Subcutaneous abdominal adipose tissue (tissue), 5 donors: ENCODE measurements at regions not wholly inside any gene's neighbourhood (a gene's known extent, or its start where the extent isn't known, plus 50 kb on each side); places are given as distances from the start of the nearest gene placed in this dataset.
"Not testable (repeated sequence)": the region's sequence is repeated elsewhere in the genome, so short reads cannot be mapped to it uniquely, and the experiment has no call there.

Source experiments
- H3K27ac ChIP-seq: one replicate; pipeline ENCODE4 v1.7.0; 2013; ENCODE audit warnings: low read depth, mild to moderate bottlenecking, inconsistent platforms, low read length, moderate library complexity
- H3K27me3 ChIP-seq, 5 donors: one replicate each; pipeline ENCODE4 v1.7.0; 2013; ENCODE audit warnings: low read length in 5 of 5, inconsistent platforms in 1 of 5; ENCODE audit not compliant: control insufficient read depth in 5 of 5, insufficient read depth in 4 of 5
- H3K36me3 ChIP-seq, 5 donors: one replicate each; pipeline ENCODE4 v1.7.0; 2013; ENCODE audit warnings: low read length in 5 of 5; ENCODE audit not compliant: control insufficient read depth in 5 of 5, insufficient read depth in 5 of 5
- H3K4me1 ChIP-seq, 5 donors: one replicate each; pipeline ENCODE4 v1.7.0; 2013; ENCODE audit warnings: low read length in 5 of 5, mild to moderate bottlenecking in 3 of 5, moderate library complexity in 1 of 5; ENCODE audit not compliant: control insufficient read depth in 5 of 5, insufficient read depth in 5 of 5
- H3K4me3 ChIP-seq, 5 donors: one replicate each; pipeline ENCODE4 v1.7.0; 2013; ENCODE audit warnings: low read length in 5 of 5, low read depth in 1 of 5
- H3K9ac ChIP-seq, 5 donors: one replicate each; pipeline ENCODE4 v1.7.0; 2013; ENCODE audit warnings: low read length in 5 of 5, mild to moderate bottlenecking in 4 of 5, moderate library complexity in 3 of 5
- H3K9me3 ChIP-seq, 5 donors: one replicate each; pipeline ENCODE4 v1.7.0; 2013; ENCODE audit warnings: low read length in 5 of 5; ENCODE audit not compliant: control insufficient read depth in 5 of 5
- donor health status: healthy.
- donor health status: healthy.
- donor health status: healthy.
- donor health status: healthy.
- donor health status: healthy.

DNA sequence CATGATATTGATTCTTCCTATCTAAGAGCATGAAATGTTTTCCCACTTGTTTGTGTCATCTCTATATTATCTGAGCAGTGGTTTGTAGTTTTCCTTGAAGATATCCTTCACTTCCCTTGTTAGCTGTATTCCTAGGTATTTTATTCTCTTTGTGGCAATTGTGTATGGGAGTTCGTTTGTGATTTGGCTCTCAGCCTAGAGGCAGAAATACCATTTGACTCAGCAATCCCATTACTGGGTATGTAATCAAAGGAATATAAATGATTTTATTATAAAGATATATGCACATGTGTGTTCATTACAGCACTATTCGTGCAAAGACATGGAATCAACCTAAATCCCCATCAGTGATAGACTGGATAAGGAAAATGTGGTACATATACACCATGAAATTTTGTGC lies 172.7 kb upstream of the IL15 start:
- H3K36me3 ChIP-seq, result no peaks in the 10 kb centered on the region
- no peak overlapping the region for H3K9ac ChIP-seq
- H3K27me3 ChIP-seq, result no peaks in the 10 kb centered on the region
- no peaks in the 10 kb centered on the region for H3K9me3 ChIP-seq
- no peak overlapping the region for H3K27ac ChIP-seq
- no peaks in the 10 kb centered on the region for H3K4me1 ChIP-seq
- H3K4me3 ChIP-seq, result no peak overlapping the region

DNA sequence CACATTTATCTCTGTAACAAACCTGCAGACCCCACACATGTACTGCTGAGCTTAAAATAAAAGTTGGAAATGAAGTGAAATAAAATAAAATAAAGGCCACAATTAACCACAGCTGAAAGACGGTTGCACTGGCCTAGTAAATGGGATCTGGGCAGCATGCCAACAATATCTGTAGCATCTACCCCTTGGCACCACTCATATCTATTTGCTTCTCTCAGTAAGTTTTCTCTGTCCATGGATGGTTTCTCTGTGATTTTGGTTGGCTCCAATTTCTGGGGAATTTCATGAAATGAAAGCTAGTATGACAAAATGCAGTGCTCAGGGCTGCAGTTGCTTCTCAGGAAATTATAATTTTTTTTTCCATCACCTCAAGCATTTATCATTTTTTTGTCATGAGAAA lies 172.0 kb upstream of the IL15 start:
- no peaks in the 10 kb centered on the region for H3K4me1 ChIP-seq
- no peak overlapping the region for H3K27ac ChIP-seq
- no peak overlapping the region for H3K9ac ChIP-seq
- H3K9me3 ChIP-seq, result no peaks in the 10 kb centered on the region
- H3K36me3 ChIP-seq, result no peaks in the 10 kb centered on the region
- no peak overlapping the region for H3K4me3 ChIP-seq
- no peaks in the 10 kb centered on the region for H3K27me3 ChIP-seq

DNA sequence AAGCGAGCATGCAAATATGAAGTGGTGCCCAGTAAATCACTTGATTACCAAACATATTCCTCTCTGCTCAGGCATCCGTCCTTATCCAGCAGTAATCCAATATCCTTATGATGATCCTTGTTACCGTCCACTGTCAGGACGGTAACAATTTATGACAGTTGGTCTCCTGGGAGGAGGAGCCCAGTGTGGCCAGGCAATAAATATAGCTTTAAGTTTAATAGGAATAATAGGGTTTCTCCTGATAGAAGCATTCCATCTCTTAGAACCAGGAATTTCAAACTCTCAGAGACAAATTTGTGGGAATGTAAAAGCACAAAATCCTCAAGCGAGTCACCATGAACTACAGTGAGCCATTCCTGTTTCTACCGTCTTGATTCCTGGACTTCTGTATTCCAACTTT lies 171.2 kb upstream of the IL15 start:
- Histone ChIP-seq H3K36me3 (no peaks in the 10 kb centered on the region), H3K27me3 (no peaks in the 10 kb centered on the region), H3K9ac (no peak overlapping the region), H3K9me3 (no peaks in the 10 kb centered on the region), H3K4me1 (no peaks in the 10 kb centered on the region), H3K27ac (no peak overlapping the region), H3K4me3 (no peak overlapping the region)

DNA sequence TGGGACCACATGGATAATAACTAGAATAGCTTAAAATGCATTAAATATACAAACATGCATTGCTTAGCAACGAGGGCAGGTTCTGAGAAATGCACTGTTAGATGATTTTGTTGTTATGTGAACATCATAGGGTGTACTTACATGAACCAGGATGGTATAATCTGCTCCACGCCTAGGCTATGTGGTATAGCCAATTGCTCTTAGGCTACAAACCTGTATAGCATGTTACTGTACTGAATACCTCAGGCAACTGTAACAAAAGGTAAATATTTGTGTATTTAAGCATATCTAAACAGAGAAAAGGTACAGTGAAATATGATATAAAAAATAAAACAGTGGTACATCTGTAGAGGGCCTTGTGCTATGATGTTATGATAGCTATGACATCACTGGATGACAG lies 169.2 kb upstream of the IL15 start:
- H3K9me3 ChIP-seq, result no peaks in the 10 kb centered on the region
- H3K27me3 ChIP-seq, result no peaks in the 10 kb centered on the region
- H3K9ac ChIP-seq, result no peak overlapping the region
- no peaks in the 10 kb centered on the region for H3K4me1 ChIP-seq
- H3K27ac ChIP-seq, result no peak overlapping the region
- H3K36me3 ChIP-seq, result no peaks in the 10 kb centered on the region
- H3K4me3 ChIP-seq, result no peak overlapping the region

DNA sequence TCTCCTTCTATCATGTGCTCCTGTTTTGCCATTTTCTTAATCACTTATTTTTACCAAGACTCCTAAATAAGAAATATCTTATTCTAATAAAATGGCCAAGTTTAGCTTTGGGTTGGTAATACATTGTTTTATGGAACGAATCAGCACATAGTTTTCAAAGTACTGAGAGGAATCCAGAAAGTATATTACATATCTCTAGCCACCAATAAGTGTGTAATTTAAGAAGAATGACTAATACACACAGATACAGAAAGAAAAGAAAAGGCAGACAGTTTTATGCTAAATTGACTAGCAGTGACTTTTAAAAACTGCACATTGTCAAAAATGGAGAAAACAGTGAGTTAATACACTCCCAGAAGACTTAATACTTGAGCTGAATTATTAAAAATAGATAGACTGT lies 167.0 kb upstream of the IL15 start:
- Histone ChIP-seq H3K9ac (no peak overlapping the region), H3K36me3 (no peaks in the 10 kb centered on the region), H3K9me3 (no peaks in the 10 kb centered on the region), H3K27ac (no peak overlapping the region), H3K4me3 (no peak overlapping the region), H3K27me3 (no peaks in the 10 kb centered on the region), H3K4me1 (peaks cover 0 to 11% (median 6%) of the 10 kb centered on the region in 5 donors)

DNA sequence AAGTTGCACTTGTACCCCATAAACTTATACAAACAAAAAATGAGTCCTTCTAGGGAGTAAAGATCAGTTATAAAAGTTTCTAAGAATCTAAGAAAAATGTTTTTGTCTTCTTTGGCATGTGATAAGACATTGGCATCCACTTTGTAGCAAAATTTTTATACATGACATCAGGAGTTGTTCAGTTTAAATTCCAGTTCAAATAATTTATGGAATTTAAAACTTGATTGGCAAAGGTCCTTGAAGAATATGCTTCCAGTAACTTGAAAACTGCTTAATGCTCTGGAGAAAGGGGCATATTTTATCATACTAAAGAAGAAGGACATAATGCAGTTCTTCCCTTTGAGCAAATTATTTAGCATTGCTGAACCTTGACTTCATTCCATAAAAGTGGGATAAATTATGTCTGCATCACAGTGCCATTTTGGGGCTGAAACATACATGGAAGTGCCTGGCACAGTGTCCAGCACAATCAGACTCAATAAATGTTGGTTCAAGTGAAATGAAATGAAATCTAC lies 163.3 kb upstream of the IL15 start:
- H3K4me1 ChIP-seq, result peaks cover 0 to 18% (median 7%) of the 10 kb centered on the region in 5 donors
- no peaks in the 10 kb centered on the region for H3K27me3 ChIP-seq
- H3K9me3 ChIP-seq, result no peaks in the 10 kb centered on the region
- no peak overlapping the region for H3K27ac ChIP-seq
- no peak overlapping the region for H3K9ac ChIP-seq
- H3K4me3 ChIP-seq, result no peak overlapping the region
- H3K36me3 ChIP-seq, result no peaks in the 10 kb centered on the region

DNA sequence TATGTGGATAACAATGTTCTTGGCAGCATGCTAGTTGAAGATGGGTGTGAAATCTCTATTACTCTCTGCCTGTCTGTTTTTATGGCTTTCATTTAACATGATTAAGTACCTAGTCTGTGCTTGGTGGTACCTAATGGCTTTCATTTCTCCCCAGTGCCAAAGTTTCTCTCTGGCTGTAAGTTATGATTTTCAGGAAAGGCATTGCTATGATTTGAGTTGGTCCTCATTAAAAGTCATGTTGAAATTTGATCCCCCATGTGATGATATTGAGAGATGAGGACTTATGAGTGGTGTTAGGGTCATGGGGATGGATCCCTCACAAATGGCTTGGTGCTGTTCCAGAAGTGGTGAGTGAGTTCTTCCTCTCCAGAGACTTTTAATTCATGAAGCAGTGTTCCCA lies 162.4 kb upstream of the IL15 start:
- Histone ChIP-seq H3K4me1 (peaks cover 0 to 18% (median 7%) of the 10 kb centered on the region in 5 donors), H3K36me3 (no peaks in the 10 kb centered on the region), H3K27ac (no peak overlapping the region), H3K9me3 (no peaks in the 10 kb centered on the region), H3K9ac (no peak overlapping the region), H3K27me3 (no peaks in the 10 kb centered on the region), H3K4me3 (no peak overlapping the region)

DNA sequence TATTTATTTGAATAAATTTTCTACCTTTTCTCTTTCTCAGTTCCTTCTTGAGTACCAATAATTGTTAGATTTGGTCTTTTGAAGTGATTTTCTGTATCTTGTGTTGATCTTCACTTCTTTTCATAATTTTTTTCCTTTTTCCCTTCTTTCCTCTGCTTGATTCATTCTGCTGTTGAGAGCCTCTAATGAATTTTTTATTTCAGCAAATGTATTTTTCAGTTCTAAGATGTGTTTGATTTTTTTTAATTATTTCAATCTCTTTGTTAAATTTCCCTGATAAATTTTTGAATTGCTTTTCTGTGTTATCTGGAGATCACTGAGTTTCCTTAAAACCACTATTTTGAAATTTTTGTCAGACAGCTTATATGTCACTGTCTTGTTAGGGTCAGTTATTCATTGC lies 155.4 kb upstream of the IL15 start:
- H3K4me3 ChIP-seq, result no peak overlapping the region
- H3K9ac ChIP-seq, result no peak overlapping the region
- H3K36me3 ChIP-seq, result no peaks in the 10 kb centered on the region
- no peaks in the 10 kb centered on the region for H3K27me3 ChIP-seq
- H3K27ac ChIP-seq, result no peak overlapping the region
- no peaks in the 10 kb centered on the region for H3K4me1 ChIP-seq
- H3K9me3 ChIP-seq, result peaks cover 5 to 20% (median 14%) of the 10 kb centered on the region in 5 donors

DNA sequence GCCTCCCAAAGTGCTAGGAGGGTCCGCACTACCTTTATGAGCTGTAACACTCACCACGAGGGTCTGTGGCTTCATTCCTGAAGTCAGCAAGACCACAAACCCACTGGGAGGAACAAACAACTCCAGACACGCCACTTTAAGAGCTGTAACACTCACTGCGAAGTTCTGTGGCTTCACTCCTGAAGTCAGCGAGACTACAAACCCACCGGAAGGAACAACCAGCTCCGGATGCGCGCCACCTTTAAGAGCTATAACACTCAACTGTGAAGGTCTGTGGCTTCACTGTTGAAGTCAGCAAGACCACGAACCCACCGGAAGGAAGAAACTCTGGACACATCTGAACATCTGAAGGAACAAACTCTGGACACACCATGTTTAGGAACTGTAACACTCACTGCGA lies 152.1 kb upstream of the IL15 start:
- H3K36me3 ChIP-seq, H3K4me1 ChIP-seq, H3K27me3 ChIP-seq, H3K4me3 ChIP-seq, H3K9ac ChIP-seq, H3K27ac ChIP-seq: not testable (repeated sequence)
- peaks cover 5 to 20% (median 14%) of the 10 kb centered on the region in 5 donors for H3K9me3 ChIP-seq

DNA sequence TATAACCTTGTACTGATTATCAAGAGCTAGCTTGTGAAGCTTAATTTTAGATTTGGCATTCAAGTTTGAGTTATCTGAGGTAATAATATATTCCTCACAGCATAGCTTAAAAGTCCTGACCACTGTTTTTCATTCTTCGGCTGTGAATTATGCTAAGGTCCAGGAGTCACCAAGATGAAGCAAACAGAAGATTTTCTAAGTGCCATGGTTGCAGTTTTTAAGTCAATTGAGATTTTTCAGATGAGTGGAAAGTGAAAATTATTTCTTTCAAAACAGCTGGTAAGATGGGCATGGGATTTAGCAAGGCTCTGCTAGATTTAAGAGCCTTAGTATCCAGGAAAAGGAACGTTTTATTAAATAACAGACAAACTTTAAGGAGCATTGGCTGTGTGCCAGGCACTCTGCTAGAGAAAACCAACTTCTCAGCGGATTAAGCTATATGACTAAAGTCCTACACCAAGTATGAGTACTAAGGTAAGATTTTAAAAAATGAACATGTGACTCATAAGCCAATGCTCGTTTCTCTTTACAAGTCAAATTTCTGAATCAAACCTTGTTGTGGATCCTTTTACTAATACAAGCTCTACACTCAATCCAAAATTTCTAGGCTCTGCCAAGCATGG lies 149.9 kb upstream of the IL15 start:
- no peaks in the 10 kb centered on the region for H3K27me3 ChIP-seq
- H3K4me1 ChIP-seq, result no peaks in the 10 kb centered on the region
- H3K4me3 ChIP-seq, result no peak overlapping the region
- H3K36me3 ChIP-seq, result no peaks in the 10 kb centered on the region
- H3K9me3 ChIP-seq, result peaks cover 4 to 6% (median 5%) of the 10 kb centered on the region in 5 donors
- no peak overlapping the region for H3K9ac ChIP-seq
- H3K27ac ChIP-seq, result no peak overlapping the region
